CD4-positive, CD25-positive, alpha-beta regulatory T cell (primary cell): ENCODE measurements at regions not wholly inside any gene's neighbourhood (a gene's known extent, or its start where the extent isn't known, plus 50 kb on each side); places are given as distances from the start of the nearest gene placed in this dataset.

ENCODE experiments used
- ATAC-seq, 2 donors: fragments of 150-1000 bp; cut with Tn5 transposase; one replicate each; pipeline ENCODE4 v1.10.0; 2021; ENCODE audit warnings: low read depth in 2 of 2, moderate number of reproducible peaks in 2 of 2, moderate library complexity in 1 of 2
- DNase-seq, 3 donors: peaks; one replicate each; pipeline versions ENCODE4 v3.0.0 to v3.0.0-alpha.2; 2012 to 2022; ENCODE audit warnings: mixed read lengths in 1 of 3
- H3K27ac ChIP-seq: one replicate; pipeline ENCODE4 v1.7.0; 2013; ENCODE audit warnings: mild to moderate bottlenecking, low read length; ENCODE audit not compliant: insufficient read depth, poor library complexity, severe bottlenecking
- H3K27me3 ChIP-seq: one replicate; pipeline ENCODE4 v1.7.0; 2013; ENCODE audit warnings: low read length; ENCODE audit not compliant: control insufficient read depth, insufficient read depth
- H3K36me3 ChIP-seq: one replicate; pipeline ENCODE4 v1.7.0; 2013; ENCODE audit warnings: mild to moderate bottlenecking, low read length, moderate library complexity; ENCODE audit not compliant: control insufficient read depth, insufficient read depth
- H3K4me1 ChIP-seq: 2 replicates; pipeline ENCODE4 v1.7.0; 2013; ENCODE audit warnings: mild to moderate bottlenecking, low read length; ENCODE audit not compliant: insufficient read depth, control insufficient read depth, poor library complexity, severe bottlenecking
- H3K4me3 ChIP-seq: one replicate; pipeline ENCODE4 v1.7.0; 2013; ENCODE audit warnings: low read depth, mild to moderate bottlenecking, low read length, moderate library complexity
- H3K9me3 ChIP-seq, 2 experiments: 1 replicate in 1 of 2; 2 replicates in 1 of 2; pipeline ENCODE4 v1.7.0; 2013; ENCODE audit warnings: low read length in 2 of 2, mild to moderate bottlenecking in 1 of 2, moderate library complexity in 1 of 2; ENCODE audit not compliant: control insufficient read depth in 2 of 2
- H3K27ac Mint-ChIP-seq, 3 donors: one replicate each; pipeline ENCODE4 v1.8.0; 2020 to 2022; ENCODE audit warnings: mild to moderate bottlenecking in 3 of 3, mixed read lengths in 3 of 3, moderate library complexity in 2 of 3
- H3K27me3 Mint-ChIP-seq: one replicate; pipeline ENCODE4 v1.8.0; 2022; ENCODE audit warnings: mild to moderate bottlenecking, mixed read lengths
- H3K36me3 Mint-ChIP-seq: one replicate; pipeline ENCODE4 v1.8.0; 2020; ENCODE audit warnings: mixed read lengths
- H3K4me1 Mint-ChIP-seq, 4 donors: one replicate each; pipeline ENCODE4 v1.8.0; 2020 to 2022; ENCODE audit warnings: mixed read lengths in 4 of 4, mild to moderate bottlenecking in 1 of 4
- H3K4me3 Mint-ChIP-seq, 4 donors: one replicate each; pipeline ENCODE4 v1.8.0; 2020 to 2022; ENCODE audit warnings: mild to moderate bottlenecking in 4 of 4, mixed read lengths in 4 of 4, moderate library complexity in 3 of 4
- H3K9me3 Mint-ChIP-seq, 7 donors: one replicate each; pipeline ENCODE4 v1.8.0; 2020 to 2022; ENCODE audit warnings: mixed read lengths in 7 of 7, mild to moderate bottlenecking in 3 of 7, moderate library complexity in 2 of 7

- no peak overlapping the region for H3K4me3 Mint-ChIP-seq
- no peaks in the 10 kb centered on the region for H3K27me3 Mint-ChIP-seq
- H3K27ac Mint-ChIP-seq: no peak overlapping the region
- no peak overlapping the region for H3K4me3 ChIP-seq
- H3K36me3 Mint-ChIP-seq: no peaks in the 10 kb centered on the region
- DNase-seq (no peak), ATAC-seq (no peak)
- H3K9me3 Mint-ChIP-seq: peaks cover 0 to 18% (median 5%) of the 10 kb centered on the region in 7 donors
- no peaks in the 10 kb centered on the region for H3K4me1 Mint-ChIP-seq
- no peaks in the 10 kb centered on the region for H3K27me3 ChIP-seq
- no peak overlapping the region for H3K27ac ChIP-seq
- no peaks in the 10 kb centered on the region for H3K36me3 ChIP-seq
- H3K4me1 ChIP-seq: no peaks in the 10 kb centered on the region
- no peaks in the 10 kb centered on the region for H3K9me3 ChIP-seq
Measured at GRCh38 chr6:113188962-113189361, 668.2 kb upstream of the MARCKS start.

- DNase-seq: no peak
- no peaks in the 10 kb centered on the region for H3K4me1 ChIP-seq
- H3K36me3 Mint-ChIP-seq: no peaks in the 10 kb centered on the region
- H3K4me1 Mint-ChIP-seq: no peaks in the 10 kb centered on the region
- no peaks in the 10 kb centered on the region for H3K9me3 ChIP-seq
- no peak for ATAC-seq
- no peaks in the 10 kb centered on the region for H3K27me3 Mint-ChIP-seq
- peaks cover 0 to 18% (median 5%) of the 10 kb centered on the region in 7 donors for H3K9me3 Mint-ChIP-seq
- H3K27ac ChIP-seq: no peak overlapping the region
- H3K4me3 ChIP-seq: no peak overlapping the region
- no peaks in the 10 kb centered on the region for H3K36me3 ChIP-seq
- no peaks in the 10 kb centered on the region for H3K27me3 ChIP-seq
- no peak overlapping the region for H3K27ac Mint-ChIP-seq
- no peak overlapping the region for H3K4me3 Mint-ChIP-seq
Measured at GRCh38 chr6:113190170-113190569, 667.0 kb upstream of the MARCKS start.

GRCh38 chr6:113194090-113194489, 663.1 kb upstream of the MARCKS start:
- Histone ChIP-seq H3K4me1 (no peaks in the 10 kb centered on the region), H3K9me3 (no peaks in the 10 kb centered on the region), H3K36me3 (no peaks in the 10 kb centered on the region), H3K27ac (no peak overlapping the region), H3K27me3 (no peaks in the 10 kb centered on the region), H3K4me3 (no peak overlapping the region)
- no peaks in the 10 kb centered on the region for H3K4me1 Mint-ChIP-seq
- peaks cover 0 to 11% (median 5%) of the 10 kb centered on the region in 7 donors for H3K9me3 Mint-ChIP-seq
- no peak overlapping the region for H3K27ac Mint-ChIP-seq
- no peaks in the 10 kb centered on the region for H3K36me3 Mint-ChIP-seq
- H3K4me3 Mint-ChIP-seq: no peak overlapping the region
- no peaks in the 10 kb centered on the region for H3K27me3 Mint-ChIP-seq
- DNase-seq (no peak), ATAC-seq (no peak)

GRCh38 chr6:113202852-113203714, 654.1 kb upstream of the MARCKS start:
- H3K9me3 ChIP-seq: no peaks in the 10 kb centered on the region
- H3K27me3 ChIP-seq: no peaks in the 10 kb centered on the region
- no peaks in the 10 kb centered on the region for H3K36me3 ChIP-seq
- H3K4me1 ChIP-seq: no peaks in the 10 kb centered on the region
- H3K4me1 Mint-ChIP-seq: no peaks in the 10 kb centered on the region
- H3K9me3 Mint-ChIP-seq: peaks cover 0 to 9% (median 4%) of the 10 kb centered on the region in 7 donors
- H3K27ac ChIP-seq: no peak overlapping the region
- H3K27me3 Mint-ChIP-seq: no peaks in the 10 kb centered on the region
- DNase-seq (no peak), ATAC-seq (no peak)
- no peak overlapping the region for H3K4me3 ChIP-seq
- no peak overlapping the region for H3K27ac Mint-ChIP-seq
- no peak overlapping the region for H3K4me3 Mint-ChIP-seq
- H3K36me3 Mint-ChIP-seq: no peaks in the 10 kb centered on the region

GRCh38 chr6:113203715-113204110, 653.4 kb upstream of the MARCKS start:
- no peaks in the 10 kb centered on the region for H3K4me1 Mint-ChIP-seq
- DNase-seq: no peak
- no peak overlapping the region for H3K27ac Mint-ChIP-seq
- H3K4me1 ChIP-seq: no peaks in the 10 kb centered on the region
- no peaks in the 10 kb centered on the region for H3K9me3 ChIP-seq
- H3K36me3 ChIP-seq: no peaks in the 10 kb centered on the region
- H3K27me3 Mint-ChIP-seq: no peaks in the 10 kb centered on the region
- peaks cover 0 to 9% (median 4%) of the 10 kb centered on the region in 7 donors for H3K9me3 Mint-ChIP-seq
- no peaks in the 10 kb centered on the region for H3K27me3 ChIP-seq
- H3K4me3 Mint-ChIP-seq: no peak overlapping the region
- no peak overlapping the region for H3K4me3 ChIP-seq
- H3K36me3 Mint-ChIP-seq: no peaks in the 10 kb centered on the region
- H3K27ac ChIP-seq: no peak overlapping the region
- no peak for ATAC-seq

GRCh38 chr6:113205553-113205952, 651.6 kb upstream of the MARCKS start:
- no peaks in the 10 kb centered on the region for H3K4me1 ChIP-seq
- H3K36me3 ChIP-seq: no peaks in the 10 kb centered on the region
- H3K27me3 ChIP-seq: no peaks in the 10 kb centered on the region
- no peaks in the 10 kb centered on the region for H3K27me3 Mint-ChIP-seq
- peaks cover 0 to 5% (median 2%) of the 10 kb centered on the region in 7 donors for H3K9me3 Mint-ChIP-seq
- no peak overlapping the region for H3K4me3 Mint-ChIP-seq
- no peak overlapping the region for H3K27ac ChIP-seq
- H3K4me3 ChIP-seq: no peak overlapping the region
- H3K9me3 ChIP-seq: no peaks in the 10 kb centered on the region
- ATAC-seq: no peak
- DNase-seq: no peak
- H3K4me1 Mint-ChIP-seq: no peaks in the 10 kb centered on the region
- no peaks in the 10 kb centered on the region for H3K36me3 Mint-ChIP-seq
- no peak overlapping the region for H3K27ac Mint-ChIP-seq

- DNase-seq (no peak), ATAC-seq (no peak)
- Histone ChIP-seq H3K4me1 (no peaks in the 10 kb centered on the region), H3K27ac (no peak overlapping the region), H3K36me3 (no peaks in the 10 kb centered on the region), H3K4me3 (no peak overlapping the region), H3K27me3 (no peaks in the 10 kb centered on the region), H3K9me3 (no peaks in the 10 kb centered on the region)
- Mint-ChIP-seq H3K9me3 (peaks cover 0 to 4% (median 2%) of the 10 kb centered on the region in 7 donors), H3K4me3 (no peak overlapping the region), H3K27ac (no peak overlapping the region), H3K4me1 (no peaks in the 10 kb centered on the region), H3K27me3 (no peaks in the 10 kb centered on the region), H3K36me3 (no peaks in the 10 kb centered on the region)
Measured at GRCh38 chr6:113208726-113209125, 648.4 kb upstream of the MARCKS start.

GRCh38 chr6:113209315-113209714, 647.8 kb upstream of the MARCKS start:
- no peaks in the 10 kb centered on the region for H3K27me3 Mint-ChIP-seq

More at GRCh38 chr6:113209315-113209714, 647.8 kb upstream of the MARCKS start:
- no peaks in the 10 kb centered on the region for H3K9me3 ChIP-seq
- Mint-ChIP-seq H3K4me3 (no peak overlapping the region), H3K9me3 (peaks cover 0 to 4% (median 2%) of the 10 kb centered on the region in 7 donors), H3K27ac (no peak overlapping the region), H3K4me1 (no peaks in the 10 kb centered on the region), H3K36me3 (no peaks in the 10 kb centered on the region)
- no peak overlapping the region for H3K4me3 ChIP-seq
- no peaks in the 10 kb centered on the region for H3K4me1 ChIP-seq
- DNase-seq (no peak), ATAC-seq (no peak)
- H3K27me3 ChIP-seq: no peaks in the 10 kb centered on the region
- no peak overlapping the region for H3K27ac ChIP-seq
- H3K36me3 ChIP-seq: no peaks in the 10 kb centered on the region
